Natural killer cell (primary cell): ENCODE measurements at regions not wholly inside any gene's neighbourhood (a gene's known extent, or its start where the extent isn't known, plus 50 kb on each side); places are given as distances from the start of the nearest gene placed in this dataset.
A peak's percentile ranks its signal among the peaks of the same experiment; 100 is the strongest.

Experiments
- ATAC-seq, 3 donors: fragments of 150-1000 bp in 2 of 3; fragments of 200-7000 bp in 1 of 3; cut with Tn5 transposase; 1 replicate in 1 of 3; 2 replicates in 2 of 3; pipeline ENCODE4 v1.10.0; 2021; ENCODE audit warnings: mild to moderate bottlenecking in 2 of 3, moderate library complexity in 2 of 3
- DNase-seq, 2 donors: peaks; one replicate each; pipeline versions ENCODE4 v3.0.0 to v3.0.0-alpha.2; 2013 to 2021; ENCODE audit warnings: mixed read lengths in 1 of 2
- H3K27ac ChIP-seq: one replicate; pipeline ENCODE4 v1.5.1; 2013; ENCODE audit warnings: mild to moderate bottlenecking, low read length
- H3K27me3 ChIP-seq: one replicate; pipeline ENCODE4 v1.6.1; 2013; ENCODE audit warnings: low read length; ENCODE audit not compliant: control insufficient read depth, insufficient read depth
- H3K36me3 ChIP-seq: one replicate; pipeline ENCODE4 v1.6.1; 2013; ENCODE audit warnings: low read length; ENCODE audit not compliant: control insufficient read depth, insufficient read depth
- H3K4me1 ChIP-seq: one replicate; pipeline ENCODE4 v1.6.1; 2013; ENCODE audit warnings: low read length; ENCODE audit not compliant: control insufficient read depth, insufficient read depth
- H3K4me3 ChIP-seq: one replicate; pipeline ENCODE4 v1.5.1; 2013; ENCODE audit warnings: low read length
- H3K9me3 ChIP-seq: one replicate; pipeline ENCODE4 v1.6.1; 2013; ENCODE audit warnings: low read length; ENCODE audit not compliant: control insufficient read depth, insufficient read depth
- H3K27ac Mint-ChIP-seq, 2 donors: one replicate each; pipeline ENCODE4 v1.8.0; 2022; ENCODE audit warnings: mild to moderate bottlenecking in 2 of 2, mixed read lengths in 2 of 2, moderate library complexity in 1 of 2
- H3K27me3 Mint-ChIP-seq, 2 donors: one replicate each; pipeline ENCODE4 v1.8.0; 2022; ENCODE audit warnings: low read depth in 2 of 2, mixed read lengths in 2 of 2
- H3K36me3 Mint-ChIP-seq: one replicate; pipeline ENCODE4 v1.8.0; 2022; ENCODE audit warnings: mixed read lengths
- H3K4me1 Mint-ChIP-seq, 2 donors: one replicate each; pipeline ENCODE4 v1.8.0; 2022; ENCODE audit warnings: mixed read lengths in 2 of 2
- H3K4me3 Mint-ChIP-seq: one replicate; pipeline ENCODE4 v1.8.0; 2022; ENCODE audit warnings: mild to moderate bottlenecking, moderate library complexity, mixed read lengths
- H3K9me3 Mint-ChIP-seq, 2 donors: one replicate each; pipeline ENCODE4 v1.8.0; 2022; ENCODE audit warnings: mixed read lengths in 2 of 2
- CTCF ChIP-seq: fragments of 200-600 bp; IDR thresholded peaks from one replicate; pipeline ENCODE4 v1.8.0; 2022; ENCODE audit warnings: antibody characterized with exemption
- WGBS: methylation state at CpG from one replicate; pipeline ENCODE4 v1.1.7; 2013; ENCODE audit warnings: missing lambda C conversion rate; ENCODE audit not compliant: insufficient coverage; 5-methylcytosine and 5-hydroxymethylcytosine counted together
- intact Hi-C: fragments of 100-400 bp; cut with micrococcal nuclease; formaldehyde crosslinking; loops from one replicate; pipeline ENCODE4 v1.14.2; 2022

GRCh38 chr3:127375151-127375930 is 87.5 kb upstream of the PRR20G start:
- H3K27ac ChIP-seq: no peak overlapping the region
- Mint-ChIP-seq H3K9me3 (no peaks in the 10 kb centered on the region), H3K27ac (no peak overlapping the region), H3K27me3 (peaks cover 0 to 9% of the 10 kb centered on the region in 2 donors), H3K36me3 (no peaks in the 10 kb centered on the region), H3K4me3 (no peak overlapping the region), H3K4me1 (no peaks in the 10 kb centered on the region)
- 85% methylated on average over 12 of the region's 13 CpGs for WGBS
- TF ChIP-seq CTCF: no peak
- no peak overlapping the region for H3K4me3 ChIP-seq
- no peak for ATAC-seq
- H3K27me3 ChIP-seq: no peaks in the 10 kb centered on the region
- no peak for DNase-seq
- H3K9me3 ChIP-seq: peaks cover 5% of the 10 kb centered on the region
- H3K4me1 ChIP-seq: no peaks in the 10 kb centered on the region
- H3K36me3 ChIP-seq: no peaks in the 10 kb centered on the region
- intact Hi-C loops: no loop called here

GRCh38 chr3:127374086-127375010 is 86.5 kb upstream of the PRR20G start:
- Histone ChIP-seq H3K36me3 (no peaks in the 10 kb centered on the region), H3K4me1 (no peaks in the 10 kb centered on the region), H3K27me3 (no peaks in the 10 kb centered on the region), H3K4me3 (no peak overlapping the region), H3K27ac (no peak overlapping the region), H3K9me3 (peaks cover 5% of the 10 kb centered on the region)
- H3K27ac Mint-ChIP-seq: no peak overlapping the region
- no peak for DNase-seq
- peak in 1 of 3 donors; percentile 19 for ATAC-seq
- TF ChIP-seq CTCF: no peak
- WGBS: 70% methylated on average over 12 of the region's 12 CpGs
- H3K36me3 Mint-ChIP-seq: no peaks in the 10 kb centered on the region
- H3K9me3 Mint-ChIP-seq: no peaks in the 10 kb centered on the region
- intact Hi-C loops: no loop called here
- H3K27me3 Mint-ChIP-seq: peaks cover 0 to 11% of the 10 kb centered on the region in 2 donors
- H3K4me3 Mint-ChIP-seq: no peak overlapping the region
- H3K4me1 Mint-ChIP-seq: no peaks in the 10 kb centered on the region

- no peak overlapping the region for H3K4me3 Mint-ChIP-seq
Measured at GRCh38 chr3:127373441-127374085, 85.7 kb upstream of the PRR20G start.

More at GRCh38 chr3:127373441-127374085, 85.7 kb upstream of the PRR20G start:
- ATAC-seq (no peak), DNase-seq (no peak)
- Histone ChIP-seq H3K9me3 (peaks cover 5% of the 10 kb centered on the region), H3K27me3 (no peaks in the 10 kb centered on the region), H3K27ac (no peak overlapping the region), H3K4me3 (no peak overlapping the region), H3K4me1 (no peaks in the 10 kb centered on the region), H3K36me3 (no peaks in the 10 kb centered on the region)
- Mint-ChIP-seq H3K27ac (no peak overlapping the region), H3K9me3 (no peaks in the 10 kb centered on the region), H3K4me1 (no peaks in the 10 kb centered on the region), H3K27me3 (peaks cover 0 to 11% of the 10 kb centered on the region in 2 donors), H3K36me3 (no peaks in the 10 kb centered on the region)
- no peak for TF ChIP-seq CTCF
- 73% methylated on average over 9 of the region's 9 CpGs for WGBS
- intact Hi-C loops: no loop called here
